ENCODE measurements at regions not wholly inside any gene's neighbourhood (a gene's known extent, or its start where the extent isn't known, plus 50 kb on each side); places are given as distances from the start of the nearest gene placed in this dataset.

GRCh38 chr1:81409262-81409661, 391.5 kb upstream of the ADGRL2 start:
- TF ChIP-seq CTCF (IDR thresholded peaks at IDR 0.05) (no peak), POLR2A (IDR thresholded peaks at IDR 0.05) (no peak)

Data from adrenal gland (tissue), 5 donors.